ENCODE measurements at regions not wholly inside any gene's neighbourhood (a gene's known extent, or its start where the extent isn't known, plus 50 kb on each side); places are given as distances from the start of the nearest gene placed in this dataset.
"Not testable (repeated sequence)": the region's sequence is repeated elsewhere in the genome, so short reads cannot be mapped to it uniquely, and the experiment has no call there.

- H3K27ac ChIP-seq = no peak overlapping the region
- no peak for DNase-seq (ENCODE audit: low spot score)
Measured at GRCh38 chr3:10653241-10653640, 147.9 kb upstream of the ATP2B2 start.

GRCh38 chr3:10653866-10654611, 148.7 kb upstream of the ATP2B2 start:
- no peak for TF ChIP-seq CTCF (IDR thresholded peaks at IDR 0.05)
- no peak overlapping the region for H3K4me3 ChIP-seq
- no peak overlapping the region for H3K27ac ChIP-seq
- DNase-seq (ENCODE audit: low spot score) = no peak

More at GRCh38 chr3:10653241-10653640, 147.9 kb upstream of the ATP2B2 start:
- TF ChIP-seq CTCF (IDR thresholded peaks at IDR 0.05) = no peak
- H3K4me3 ChIP-seq = no peak overlapping the region

GRCh38 chr3:10655105-10655504, 149.7 kb upstream of the ATP2B2 start:
- TF ChIP-seq CTCF (IDR thresholded peaks at IDR 0.05) = no peak
- no peak for DNase-seq (ENCODE audit: low spot score)
- no peak overlapping the region for H3K27ac ChIP-seq
- no peak overlapping the region for H3K4me3 ChIP-seq

GRCh38 chr3:10657339-10657738, 152.0 kb upstream of the ATP2B2 start:
- DNase-seq (ENCODE audit: low spot score); H3K27ac ChIP-seq; H3K4me3 ChIP-seq: not testable (repeated sequence)

- no peak for TF ChIP-seq CTCF (IDR thresholded peaks at IDR 0.05)
- H3K4me3 ChIP-seq = no peak overlapping the region
- H3K27ac ChIP-seq = no peak overlapping the region
- no peak for DNase-seq (ENCODE audit: low spot score)
Measured at GRCh38 chr3:10665592-10665991, 150.4 kb upstream of the SLC6A11 start.

- no peak for DNase-seq (ENCODE audit: low spot score)
Measured at GRCh38 chr3:10666621-10667020, 149.4 kb upstream of the SLC6A11 start.

GRCh38 chr3:10667269-10667668, 148.8 kb upstream of the SLC6A11 start:
- Histone ChIP-seq H3K27ac (no peak overlapping the region), H3K4me3 (no peak overlapping the region)
- no peak for DNase-seq (ENCODE audit: low spot score)
- no peak for TF ChIP-seq CTCF (IDR thresholded peaks at IDR 0.05)

More at GRCh38 chr3:10666621-10667020, 149.4 kb upstream of the SLC6A11 start:
- no peak overlapping the region for H3K4me3 ChIP-seq
- no peak overlapping the region for H3K27ac ChIP-seq
- TF ChIP-seq CTCF (IDR thresholded peaks at IDR 0.05) = no peak

Data from coronary artery (tissue), 2 donors.